ENCODE measurements at regions not wholly inside any gene's neighbourhood (a gene's known extent, or its start where the extent isn't known, plus 50 kb on each side); places are given as distances from the start of the nearest gene placed in this dataset.

GRCh38 chr10:116792817-116793216 is 50.5 kb upstream of the HSPA12A start:
- no peak for DNase-seq (ENCODE audit: low spot score)

DNA sequence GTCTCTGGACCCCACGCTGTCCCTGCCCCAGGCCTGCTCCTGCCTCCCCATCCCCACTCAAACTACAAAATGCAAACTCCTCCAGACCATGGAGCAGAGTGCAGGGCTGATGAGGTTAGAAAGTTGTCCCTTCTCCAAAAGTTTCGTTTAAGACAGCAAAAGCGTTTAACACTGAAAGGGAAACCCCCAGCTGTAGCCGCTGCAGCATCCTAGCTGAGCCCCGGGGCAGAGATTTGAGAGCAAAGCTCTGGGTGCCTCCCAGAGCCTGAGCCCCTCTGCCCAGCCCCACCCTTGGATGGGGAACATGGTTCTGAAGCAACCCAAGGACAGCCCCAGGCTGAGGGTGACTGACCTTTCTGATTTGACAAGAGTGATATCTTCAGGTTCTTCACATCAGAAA is 52.8 kb upstream of the ENO4 start:
- no peak for DNase-seq (ENCODE audit: low spot score)

- DNase-seq (ENCODE audit: low spot score): peak; percentile 49
Observed at GRCh38 chr10:116796910-116797513, 52.3 kb upstream of the ENO4 start.

GRCh38 chr10:116798859-116799258 is 50.4 kb upstream of the ENO4 start:
- no peak for DNase-seq (ENCODE audit: low spot score)

Measured in hematopoietic multipotent progenitor cell treated with erythropoietin and hydrocortisone succinate and interleukin-3 and kit ligand, for 15 days (in vitro differentiated cells).